MG63 (cell line): ENCODE measurements at regions not wholly inside any gene's neighbourhood (a gene's known extent, or its start where the extent isn't known, plus 50 kb on each side); places are given as distances from the start of the nearest gene placed in this dataset.

Source experiments
- DNase-seq: peaks from one replicate; pipeline ENCODE4 v3.0.0-alpha.2; 2020
- H3K27me3 ChIP-seq: fragments of 250-450 bp; sonication (Bioruptor Pico); 2 replicates; pipeline ENCODE4 v1.5.1; 2020; ENCODE audit warnings: mild to moderate bottlenecking, moderate library complexity
- H3K36me3 ChIP-seq: fragments of 250-450 bp; sonication (Bioruptor Pico); 2 replicates; pipeline ENCODE4 v1.5.1; 2020; ENCODE audit warnings: mild to moderate bottlenecking, moderate library complexity
- H3K4me3 ChIP-seq: fragments of 250-450 bp; sonication (Bioruptor Pico); 2 replicates; pipeline ENCODE4 v1.5.1; 2020; ENCODE audit warnings: mild to moderate bottlenecking, moderate library complexity
- H3K9me3 ChIP-seq: fragments of 250-450 bp; sonication (Bioruptor Pico); 2 replicates; pipeline ENCODE4 v1.5.1; 2020; ENCODE audit warnings: mild to moderate bottlenecking, moderate library complexity

DNA sequence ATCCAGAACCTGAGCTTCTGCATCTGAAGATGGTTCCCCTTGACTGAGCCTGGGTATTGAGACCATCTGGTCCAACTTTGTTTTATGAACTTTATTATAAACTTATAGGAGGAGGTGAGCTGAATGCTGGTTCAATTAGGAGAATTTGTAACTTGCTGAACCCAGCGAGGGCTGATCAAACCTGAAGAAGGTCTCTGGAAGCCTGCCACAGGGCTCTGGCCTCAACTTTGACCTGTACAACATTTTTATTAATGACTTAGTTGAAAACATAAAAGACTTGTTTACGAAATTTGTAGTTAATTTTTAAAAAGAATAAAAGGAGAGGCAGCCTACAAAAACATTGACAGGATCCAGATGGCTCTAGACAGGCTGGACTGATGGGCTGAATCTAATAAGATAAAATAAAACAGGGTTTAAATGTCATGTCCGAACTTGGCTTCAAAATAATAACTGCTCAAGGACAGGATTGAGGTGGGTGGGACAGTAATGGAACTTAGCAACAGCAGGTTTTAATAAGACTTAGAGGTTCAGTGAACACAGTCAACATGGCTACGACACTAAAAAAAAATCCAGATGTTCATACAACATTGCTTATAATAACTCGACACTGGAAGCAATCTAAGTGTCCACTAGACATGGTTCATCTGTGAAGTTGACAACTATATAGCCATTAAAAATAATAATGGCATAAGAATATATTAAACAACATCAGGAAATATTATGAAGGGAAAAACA is 53.4 kb upstream of the GJB5 start:
- Histone ChIP-seq H3K9me3 (no peaks in the 10 kb centered on the region), H3K27me3 (peaks cover 10% of the 10 kb centered on the region), H3K36me3 (no peaks in the 10 kb centered on the region), H3K4me3 (no peak overlapping the region)
- no peak for DNase-seq
